HG03342 (cell line): ENCODE measurements at regions not wholly inside any gene's neighbourhood (a gene's known extent, or its start where the extent isn't known, plus 50 kb on each side); places are given as distances from the start of the nearest gene placed in this dataset.

Experiments
- ATAC-seq: cut with Tn5 transposase; IDR thresholded peaks from one replicate; pipeline ENCODE4 v1.9.1; 2021; ENCODE audit warnings: mild to moderate bottlenecking, moderate library complexity; ENCODE audit not compliant: unreplicated experiment

DNA sequence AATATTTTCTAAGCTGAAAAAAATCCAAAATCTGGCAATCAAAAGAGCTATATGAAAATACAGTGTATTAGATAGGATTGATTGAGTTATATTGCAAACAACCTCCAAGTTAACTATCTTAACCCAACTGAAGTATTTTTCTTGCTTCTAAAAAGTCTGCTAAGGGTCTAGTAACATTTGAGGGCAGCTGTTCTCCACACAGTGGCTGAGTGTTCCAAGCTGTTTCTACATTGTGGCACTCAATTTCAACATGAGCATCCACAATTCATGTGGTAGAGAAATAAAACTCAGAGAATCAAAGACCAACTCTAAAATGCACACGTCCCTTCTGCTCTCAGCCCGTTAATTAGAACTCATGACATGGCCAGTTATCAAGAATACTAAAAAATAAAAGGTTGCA, 340.0 kb downstream of the C12orf50 start:
- ATAC-seq: no peak

DNA sequence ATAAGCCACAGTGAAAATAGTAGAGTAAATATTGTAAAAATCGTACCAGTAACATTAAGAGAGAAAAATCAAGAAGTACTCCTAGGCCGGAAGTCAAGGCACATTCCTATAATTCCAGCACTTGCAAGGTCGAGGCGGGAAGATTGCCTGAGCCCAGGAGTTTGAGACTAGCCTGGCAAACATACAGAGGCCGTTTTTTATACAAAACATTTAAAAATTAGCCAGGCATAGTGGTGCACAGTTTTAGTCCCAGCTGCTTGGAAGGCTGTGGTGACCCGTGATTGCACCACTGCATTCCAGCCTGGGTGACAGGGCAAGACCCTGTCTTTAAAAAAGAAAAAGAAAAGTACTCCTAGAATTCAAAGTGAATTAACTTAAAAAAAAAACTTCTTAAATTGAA, 341.8 kb downstream of the C12orf50 start:
- no peak for ATAC-seq

DNA sequence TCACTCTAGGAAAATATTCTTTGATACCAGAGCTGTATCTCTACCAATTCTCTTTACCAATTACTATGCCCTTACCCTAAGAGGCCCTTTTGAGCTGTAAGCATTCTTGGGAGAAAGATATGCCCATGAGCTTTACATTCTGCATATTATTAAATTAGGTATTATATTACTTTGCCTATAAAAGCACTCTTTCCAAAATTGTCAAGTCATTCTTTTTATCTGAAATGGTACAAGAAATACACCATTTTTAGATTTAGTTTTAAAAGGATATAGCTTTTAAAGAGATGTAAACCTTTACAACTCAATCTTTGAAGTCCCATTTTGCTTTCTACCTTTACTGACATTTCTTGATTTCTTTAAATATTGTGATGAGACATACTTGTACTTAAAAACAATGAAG, 343.5 kb downstream of the C12orf50 start:
- ATAC-seq: no peak

DNA sequence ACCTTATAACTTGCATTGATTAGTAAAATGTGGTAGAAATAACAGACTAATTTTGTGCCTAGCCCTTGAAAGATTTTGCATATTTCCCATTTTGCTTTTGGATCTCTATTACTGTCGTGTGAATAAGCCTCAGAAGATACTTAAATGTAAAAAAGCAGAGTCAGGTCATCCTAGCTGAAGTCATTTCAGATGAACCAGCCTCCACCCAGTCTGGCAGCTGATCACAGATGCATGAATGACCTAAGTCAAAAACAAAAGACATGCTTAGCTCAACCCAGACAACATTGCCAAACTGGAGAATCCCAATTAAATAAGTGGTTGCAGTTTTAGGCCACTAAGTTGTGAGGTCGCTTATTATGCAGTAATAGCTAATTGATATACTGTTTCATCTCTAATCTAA, 349.9 kb downstream of the C12orf50 start:
- no peak for ATAC-seq

DNA sequence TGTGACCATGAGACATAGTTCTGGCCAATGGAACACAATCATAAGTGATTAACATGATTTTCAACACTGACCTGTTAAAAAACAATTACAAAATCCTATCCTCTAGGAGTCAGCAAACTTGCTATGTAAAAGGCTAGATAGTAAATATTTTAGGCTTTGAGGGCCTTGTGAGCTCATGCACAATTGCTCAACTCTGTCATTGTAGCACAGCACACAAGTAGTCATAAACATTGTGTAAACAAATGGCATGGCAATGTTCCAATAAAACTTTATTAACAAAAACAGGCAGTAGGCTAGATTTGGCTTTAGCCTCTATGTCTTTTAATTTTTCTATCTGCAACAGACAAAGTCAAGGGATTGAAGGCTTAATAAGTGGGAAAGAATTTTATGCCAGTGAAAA, 350.7 kb downstream of the C12orf50 start:
- no peak for ATAC-seq

DNA sequence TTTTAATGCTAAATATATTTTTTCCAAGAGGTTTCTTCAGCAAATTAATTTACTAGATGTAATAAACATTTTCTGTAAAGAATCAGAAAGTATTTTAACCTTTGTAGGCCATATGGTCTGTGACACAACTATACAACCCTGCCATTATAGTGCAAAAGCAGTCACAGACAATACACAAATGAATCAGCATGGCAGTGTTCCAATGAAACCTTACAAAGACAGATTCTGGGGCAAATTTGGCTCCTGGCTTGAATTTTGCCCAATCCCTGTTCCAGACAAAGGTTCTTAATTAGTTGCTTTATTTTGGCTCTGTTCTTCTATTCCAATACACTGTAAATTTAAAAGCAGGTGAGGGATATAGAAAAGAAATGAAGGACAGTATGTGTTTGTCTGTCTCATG, 352.5 kb downstream of the C12orf50 start:
- ATAC-seq: no peak

DNA sequence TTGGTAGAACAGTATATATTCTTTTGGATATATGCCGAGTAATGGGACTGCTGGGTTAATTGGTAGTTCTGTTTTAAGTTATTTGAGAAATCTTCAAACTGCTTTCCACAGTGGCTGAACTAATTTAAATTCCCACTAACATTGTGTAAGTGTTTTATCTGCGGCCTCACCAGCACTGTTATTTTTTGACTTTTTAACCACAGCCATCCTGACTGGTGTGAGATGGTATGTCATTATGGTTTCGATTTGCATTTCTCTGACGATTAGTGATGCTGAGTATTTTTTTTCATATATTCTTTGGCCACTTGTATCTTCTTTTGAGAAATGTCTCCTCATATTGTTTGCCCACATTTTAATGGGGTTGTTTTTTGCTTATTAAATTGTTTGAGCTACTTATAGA, 357.4 kb downstream of the C12orf50 start:
- ATAC-seq: no peak

DNA sequence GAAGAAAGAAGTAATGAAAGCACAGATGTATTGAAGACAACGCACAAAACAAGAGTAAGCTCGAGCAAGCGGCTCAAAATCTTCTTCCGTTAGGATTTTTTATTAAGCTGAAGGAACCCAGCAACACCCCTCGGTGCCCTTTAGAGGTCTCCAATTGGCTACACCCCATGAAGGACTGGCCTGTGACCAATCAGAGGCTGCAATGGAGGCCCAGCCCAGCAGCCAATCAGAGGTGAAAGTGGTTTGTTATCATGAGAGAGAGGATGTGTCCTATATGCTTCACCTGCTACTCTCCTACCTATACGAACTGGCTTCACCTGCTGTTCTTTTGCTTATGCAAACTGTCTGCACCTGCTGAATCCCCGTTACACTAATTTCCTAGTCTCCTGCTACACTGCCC, 358.8 kb downstream of the C12orf50 start:
- ATAC-seq: no peak

DNA sequence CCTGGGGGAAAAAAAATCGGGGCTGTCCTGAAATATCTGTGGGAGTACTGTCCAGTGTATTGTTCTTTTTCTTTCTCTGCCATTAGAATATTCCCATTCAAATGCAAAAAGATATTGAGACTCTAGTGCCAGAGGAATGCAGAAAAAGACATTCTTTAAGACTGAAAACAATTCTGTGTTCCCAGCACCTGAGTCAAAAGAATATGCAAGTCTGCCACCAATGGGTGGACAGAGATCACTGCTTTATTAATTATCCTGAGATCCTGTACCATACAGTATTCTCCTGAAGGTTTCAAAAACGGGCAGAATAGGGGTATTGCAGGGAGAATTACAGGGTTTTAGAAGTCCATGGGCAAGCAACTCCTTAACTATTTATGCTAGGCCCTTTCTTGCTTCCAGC, 361.8 kb downstream of the C12orf50 start:
- no peak for ATAC-seq

DNA sequence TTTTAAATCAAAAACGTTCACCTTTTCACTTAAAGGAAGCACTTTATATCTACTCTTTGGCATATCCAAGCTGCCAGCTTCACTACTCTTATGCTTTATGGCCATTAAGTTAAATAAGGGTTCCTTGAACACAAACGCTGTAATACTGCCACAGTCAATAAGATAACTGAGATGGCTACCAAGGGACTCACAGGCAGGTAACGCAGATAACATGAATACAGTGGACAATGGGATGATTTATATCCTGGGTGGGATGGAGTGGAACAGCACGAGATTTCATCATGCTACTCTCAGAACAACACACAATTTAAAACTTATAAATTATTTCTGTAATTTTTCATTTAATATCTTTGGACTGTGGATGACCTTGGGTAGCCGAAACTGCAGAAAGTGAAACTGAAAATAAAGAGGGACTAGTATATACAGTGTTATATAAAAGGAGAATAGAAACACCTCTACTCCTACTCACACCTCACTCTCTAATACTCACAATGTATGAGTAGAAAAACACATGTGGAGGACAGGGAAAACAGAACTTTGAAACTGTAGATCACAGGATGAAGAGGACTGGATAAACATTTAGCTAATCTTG, 367.3 kb downstream of the C12orf50 start:
- ATAC-seq: peak; percentile 92

DNA sequence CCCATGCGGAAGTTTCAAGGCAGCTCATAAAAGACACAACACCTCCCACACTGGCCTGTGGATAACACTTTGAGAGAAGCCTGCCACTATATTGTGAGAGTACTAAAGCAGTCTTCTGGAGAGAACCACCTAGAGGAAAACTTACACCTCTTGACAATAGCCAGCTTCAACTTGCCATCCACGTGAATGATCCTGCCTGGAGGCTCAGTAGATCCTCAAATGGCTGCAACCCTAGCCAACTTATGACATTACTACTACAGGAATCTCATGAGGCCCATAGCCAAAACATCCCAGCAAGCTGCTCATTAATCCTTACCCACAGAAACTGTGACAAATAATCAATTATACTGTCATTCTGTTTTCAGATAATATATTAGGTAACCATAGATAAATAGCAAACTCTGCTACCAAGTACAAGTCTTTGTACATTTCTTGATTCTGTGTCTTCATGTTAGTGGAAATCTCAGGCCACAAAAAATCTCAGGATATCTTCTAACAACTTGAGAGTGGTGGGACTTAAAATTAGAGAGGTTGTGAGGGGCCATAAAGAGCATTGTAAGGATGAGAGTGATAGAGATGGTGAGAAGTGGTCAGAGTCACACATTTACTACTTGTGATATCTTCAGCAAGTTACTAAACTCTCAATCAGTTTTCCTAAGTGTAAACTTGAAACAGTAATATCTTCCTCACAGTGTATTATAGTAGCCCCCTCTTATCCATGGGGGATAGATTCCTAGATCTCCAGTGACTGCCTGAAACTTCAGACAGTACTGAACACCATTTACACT, 368.0 kb downstream of the C12orf50 start:
- ATAC-seq: no peak

DNA sequence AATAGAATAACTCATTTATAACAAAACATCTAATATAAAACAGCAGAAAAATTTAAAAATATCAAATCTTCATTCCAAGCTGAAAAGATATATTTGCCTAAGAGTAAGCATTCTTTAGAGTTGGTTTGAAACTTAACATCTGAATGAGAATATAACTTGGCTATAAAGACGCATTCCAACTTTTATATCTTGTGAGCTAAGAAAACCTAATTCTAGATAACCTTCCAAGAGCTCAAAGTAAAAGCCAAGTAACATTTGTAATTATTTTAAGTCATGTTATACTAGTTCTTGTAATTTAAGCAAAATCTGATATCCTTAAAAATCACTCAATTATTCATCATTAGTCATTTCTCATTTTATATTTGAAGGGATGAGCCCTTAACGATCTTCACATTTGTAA, 368.9 kb downstream of the C12orf50 start:
- ATAC-seq: no peak

DNA sequence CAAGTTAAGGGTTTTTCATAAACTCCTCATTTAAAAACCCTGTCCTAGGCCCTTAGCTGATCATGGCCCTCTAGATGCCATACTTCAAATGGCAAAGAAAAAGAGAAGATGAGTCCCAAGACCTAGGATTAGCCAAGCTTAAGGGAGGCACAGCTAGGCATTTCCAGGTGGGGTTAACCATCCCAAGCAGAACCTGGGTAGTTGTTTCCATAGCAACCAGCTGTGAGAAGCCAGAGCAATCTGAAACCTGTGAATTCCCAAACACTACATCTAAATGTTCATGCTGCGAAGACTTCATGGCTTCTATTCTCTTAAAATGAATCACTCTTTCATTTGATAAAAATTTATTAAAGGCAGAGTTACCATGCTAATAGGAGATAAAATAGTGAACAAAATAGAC, 372.9 kb downstream of the C12orf50 start:
- ATAC-seq: no peak

DNA sequence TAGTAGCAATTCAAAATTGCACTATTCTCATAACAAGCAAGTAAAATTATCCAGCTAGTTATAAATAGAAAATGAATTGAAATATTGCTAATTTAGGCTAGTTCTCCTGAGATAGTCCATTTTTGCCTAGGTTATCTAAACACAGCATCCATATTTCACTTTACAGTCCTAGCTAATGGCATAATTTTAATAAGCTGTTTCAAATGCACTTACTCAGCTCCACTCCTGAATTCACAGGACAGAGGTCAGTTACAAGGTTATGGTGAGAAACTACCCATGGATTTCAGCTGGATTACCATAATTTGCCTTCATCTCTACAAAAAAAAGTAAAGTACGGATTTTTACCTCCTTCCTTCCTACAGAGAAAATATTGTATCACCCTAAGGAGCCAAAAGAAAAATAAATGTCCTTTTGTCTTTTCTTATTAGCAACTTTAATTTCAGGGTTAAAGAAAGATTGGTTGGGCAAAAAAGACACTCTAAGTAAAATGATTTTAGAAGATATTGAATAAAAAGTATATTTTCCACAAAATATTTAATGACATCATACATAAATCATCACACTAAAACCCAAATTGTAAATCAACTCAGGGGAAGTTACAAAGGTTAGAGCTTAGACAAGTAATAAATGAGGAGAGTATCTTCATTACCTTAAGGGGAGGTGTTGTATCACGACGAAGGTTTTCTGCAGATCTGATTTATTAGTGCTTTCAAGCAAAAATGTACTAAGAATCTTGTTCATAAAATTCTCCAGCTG, 377.4 kb downstream of the C12orf50 start:
- no peak for ATAC-seq

DNA sequence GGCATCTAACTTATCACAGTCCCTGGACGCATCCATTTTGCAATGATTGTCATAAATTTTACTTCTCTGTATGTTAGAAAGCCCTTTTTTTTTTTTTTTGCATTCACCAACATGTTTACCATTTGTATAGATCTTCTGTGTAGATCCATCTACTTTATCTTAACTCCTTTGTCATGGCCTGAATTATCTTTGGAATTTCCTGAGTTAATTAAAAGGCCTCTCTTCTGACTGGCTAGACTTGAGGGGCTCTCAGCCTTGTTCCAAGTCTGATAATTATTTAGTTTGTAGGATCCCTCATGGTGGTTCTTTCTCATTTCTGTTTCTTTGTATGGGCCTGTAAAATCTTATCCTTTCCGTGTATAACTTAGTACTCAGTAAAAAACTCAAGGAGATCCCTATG, 387.0 kb downstream of the C12orf50 start:
- ATAC-seq: no peak

DNA sequence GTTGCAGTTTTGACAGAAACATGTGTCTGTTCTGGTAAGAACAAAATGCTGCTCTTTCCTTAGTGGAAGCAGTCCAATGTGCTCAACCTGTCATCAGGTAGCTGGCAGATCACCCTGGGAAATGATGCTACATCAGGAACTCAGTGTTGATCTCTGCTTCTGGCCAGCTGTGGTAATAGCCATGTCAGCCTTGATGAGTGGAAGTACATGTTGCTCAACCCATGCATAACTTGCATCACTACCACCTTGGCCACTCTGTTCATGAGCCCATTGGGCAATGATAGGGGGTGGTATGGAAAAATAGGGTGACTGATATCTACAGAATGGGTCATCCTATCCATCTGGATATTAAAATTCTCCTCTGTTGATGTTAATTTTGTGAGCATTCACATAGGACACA, 411.0 kb downstream of the C12orf50 start:
- no peak for ATAC-seq

DNA sequence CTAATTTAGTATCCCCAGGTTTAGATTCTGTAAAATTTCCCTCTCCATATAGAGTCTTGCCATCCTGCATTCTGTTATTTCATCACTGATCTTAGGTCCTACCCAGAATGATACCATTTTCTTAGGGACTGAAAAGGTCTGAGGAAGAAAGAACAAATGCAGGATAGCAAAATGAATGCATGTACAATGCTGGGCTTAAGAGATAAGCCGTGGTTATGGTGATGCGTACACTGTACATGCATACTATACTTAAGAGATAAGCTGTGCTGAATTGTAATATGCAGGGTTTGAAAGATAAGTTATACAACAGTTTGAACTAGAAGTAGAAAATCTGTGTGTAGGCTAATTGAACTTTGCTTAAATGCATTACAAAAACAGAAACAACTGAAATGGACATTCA, 416.2 kb downstream of the C12orf50 start:
- no peak for ATAC-seq

DNA sequence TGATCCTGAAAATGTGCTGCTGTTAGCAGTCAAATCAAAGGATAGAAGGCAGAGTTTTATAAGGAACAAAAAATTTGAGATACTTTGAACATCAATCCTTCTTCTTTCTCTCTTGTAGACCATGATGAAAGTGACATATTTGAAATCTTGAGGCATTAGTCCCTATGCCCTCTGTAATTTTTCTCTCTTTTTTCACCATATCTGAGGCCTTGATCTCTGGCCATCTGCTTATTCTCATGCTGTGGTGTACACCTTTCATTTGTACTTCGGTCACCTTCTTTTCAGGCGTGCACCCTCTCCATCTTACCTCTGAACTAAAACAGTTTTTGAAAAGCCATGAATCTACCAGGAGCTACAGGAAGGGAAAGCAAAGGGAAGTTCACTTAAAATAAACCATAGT, 420.9 kb downstream of the C12orf50 start:
- no peak for ATAC-seq

DNA sequence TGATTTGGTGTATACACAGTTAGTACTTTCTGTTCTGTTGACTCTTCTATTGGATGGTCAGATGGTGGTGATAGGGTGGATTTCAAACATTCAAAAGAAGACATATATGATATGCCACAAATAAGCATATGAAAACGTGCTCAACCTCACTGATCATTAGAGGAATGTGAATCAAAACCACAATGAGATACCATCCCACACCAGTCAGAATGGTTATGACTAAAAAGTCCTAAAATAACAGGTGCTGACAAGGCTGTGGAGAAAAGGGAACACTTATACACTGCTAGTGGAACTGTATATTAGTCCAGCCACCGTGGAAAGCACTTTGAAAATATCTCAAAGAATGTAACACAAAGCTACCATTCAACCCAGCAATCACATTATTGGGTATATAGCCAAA, 425.5 kb downstream of the C12orf50 start:
- no peak for ATAC-seq

DNA sequence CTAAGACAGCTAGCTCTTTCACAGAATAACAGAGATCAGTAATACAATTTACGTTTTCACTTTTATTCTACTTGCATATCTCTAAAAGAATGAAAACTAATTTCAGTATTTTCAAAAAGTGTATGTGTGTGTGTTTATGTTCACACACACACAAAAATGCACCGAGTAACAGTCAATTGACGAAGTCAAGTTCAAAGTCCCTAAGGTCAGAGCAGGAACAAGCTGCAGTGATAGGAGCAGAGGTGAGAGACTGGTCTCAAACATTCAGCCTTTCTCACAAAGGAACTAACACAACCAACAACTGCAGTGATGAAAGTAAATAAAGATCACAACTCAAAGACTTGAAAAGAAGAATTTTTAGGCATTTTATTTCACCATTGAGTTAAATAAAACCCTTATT, 429.7 kb downstream of the C12orf50 start:
- ATAC-seq: no peak

DNA sequence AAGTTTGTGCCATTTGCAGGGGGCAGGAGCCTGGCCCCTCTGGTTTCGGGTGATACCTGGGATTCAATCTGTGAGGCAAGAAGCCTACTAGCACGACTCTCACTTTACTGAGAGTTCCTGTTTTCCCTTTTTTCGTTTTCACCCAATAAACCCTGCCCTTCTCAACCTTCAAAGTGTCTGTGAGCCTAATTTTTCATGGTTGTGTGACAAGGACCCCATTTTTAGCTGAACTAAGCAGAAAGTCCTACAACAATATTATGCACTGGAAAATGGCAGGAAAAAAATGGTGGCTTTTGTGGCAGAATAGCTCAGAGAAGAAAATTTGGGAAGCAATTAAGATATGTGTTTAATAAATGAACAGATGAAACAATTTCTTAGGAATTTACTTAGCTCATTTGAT, 432.1 kb downstream of the C12orf50 start:
- no peak for ATAC-seq

DNA sequence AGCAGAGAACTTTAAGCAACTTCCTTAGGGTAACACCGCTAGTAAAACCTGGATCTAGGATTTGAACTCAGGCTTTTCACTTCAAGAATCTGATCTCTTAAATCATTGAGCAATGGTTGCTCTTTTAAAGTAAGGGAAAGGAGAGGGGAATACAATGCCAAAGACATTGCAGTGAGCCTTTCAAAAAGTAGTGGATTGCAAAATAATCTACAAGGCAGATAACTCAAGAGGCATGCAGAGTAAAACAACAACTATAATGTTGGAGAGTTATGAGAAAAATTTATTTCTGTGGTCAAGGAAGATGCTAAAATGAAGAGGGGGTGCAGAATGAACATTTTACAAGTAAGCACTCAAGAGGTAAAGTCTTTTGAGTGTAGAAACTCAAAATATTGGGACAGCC, 432.6 kb downstream of the C12orf50 start:
- ATAC-seq: no peak
